Liver (tissue), 8 donors: ENCODE measurements at regions not wholly inside any gene's neighbourhood (a gene's known extent, or its start where the extent isn't known, plus 50 kb on each side); places are given as distances from the start of the nearest gene placed in this dataset.
"Not testable (repeated sequence)": the region's sequence is repeated elsewhere in the genome, so short reads cannot be mapped to it uniquely, and the experiment has no call there.

Source experiments
- DNase-seq: peaks from one replicate; pipeline ENCODE4 v3.0.0-alpha.2; 2017; ENCODE audit warnings: low spot score
- H3K27ac ChIP-seq, 2 donors: one replicate each; pipeline ENCODE4 v1.7.0; 2013; ENCODE audit warnings: inconsistent platforms in 2 of 2, low read length in 2 of 2, control low read depth in 1 of 2, low read depth in 1 of 2, mild to moderate bottlenecking in 1 of 2
- H3K27me3 ChIP-seq, 4 donors: one replicate each; pipeline versions ENCODE4 v1.6.1 to v1.7.0; 2013; ENCODE audit warnings: low read length in 3 of 4, inconsistent platforms in 1 of 4, mild to moderate bottlenecking in 1 of 4, moderate library complexity in 1 of 4; ENCODE audit not compliant: control insufficient read depth in 4 of 4, insufficient read depth in 4 of 4
- H3K36me3 ChIP-seq, 4 donors: one replicate each; pipeline versions ENCODE4 v1.6.1 to v1.7.0; 2013; ENCODE audit warnings: low read length in 3 of 4, mild to moderate bottlenecking in 3 of 4, low read depth in 1 of 4, moderate library complexity in 1 of 4; ENCODE audit not compliant: control insufficient read depth in 4 of 4, insufficient read depth in 3 of 4
- H3K4me1 ChIP-seq, 4 donors: one replicate each; pipeline versions ENCODE4 v1.6.1 to v1.7.0; 2013; ENCODE audit warnings: low read length in 3 of 4, mild to moderate bottlenecking in 3 of 4, moderate library complexity in 1 of 4; ENCODE audit not compliant: control insufficient read depth in 4 of 4, insufficient read depth in 4 of 4
- H3K4me3 ChIP-seq, 3 donors: one replicate each; pipeline versions ENCODE4 v1.6.1 to v1.7.0; 2013; ENCODE audit warnings: low read length in 3 of 3, control low read depth in 1 of 3, low read depth in 1 of 3, mild to moderate bottlenecking in 1 of 3
- H3K9ac ChIP-seq, 2 donors: one replicate each; pipeline ENCODE4 v1.7.0; 2013; ENCODE audit warnings: low read length in 2 of 2, mild to moderate bottlenecking in 2 of 2, moderate library complexity in 2 of 2, control low read depth in 1 of 2, low read depth in 1 of 2
- H3K9me3 ChIP-seq, 4 donors: one replicate each; pipeline versions ENCODE4 v1.6.1 to v1.7.0; 2013; ENCODE audit warnings: low read length in 3 of 4; ENCODE audit not compliant: control insufficient read depth in 4 of 4
- ATF3 ChIP-seq: IDR thresholded peaks from 2 replicates; pipeline ENCODE4 v1.6.1; 2016; ENCODE audit warnings: antibody characterized with exemption
- EGR1 ChIP-seq, 2 donors: IDR thresholded peaks; 2 replicates each; pipeline ENCODE4 v1.6.1; 2016 to 2018; ENCODE audit warnings: antibody characterized with exemption in 2 of 2, low read depth in 2 of 2
- GABPA ChIP-seq, 2 donors: IDR thresholded peaks in 1 of 2; conservative IDR thresholded peaks in 1 of 2; 2 replicates each; pipeline ENCODE4 v1.6.1; 2016; ENCODE audit warnings: antibody characterized with exemption in 2 of 2, mild to moderate bottlenecking in 1 of 2, moderate library complexity in 1 of 2
- HNF4A ChIP-seq, 2 donors: conservative IDR thresholded peaks; 2 replicates each; pipeline ENCODE4 v1.6.1; 2016; ENCODE audit warnings: antibody characterized with exemption in 2 of 2, mild to moderate bottlenecking in 2 of 2
- HNF4G ChIP-seq: IDR thresholded peaks from 2 replicates; pipeline ENCODE4 v1.6.1; 2016; ENCODE audit warnings: antibody characterized with exemption
- JUND ChIP-seq, 2 donors: IDR thresholded peaks; 2 replicates each; pipeline ENCODE4 v1.6.1; 2016; ENCODE audit warnings: antibody characterized with exemption in 2 of 2
- MAX ChIP-seq: IDR thresholded peaks from 2 replicates; pipeline ENCODE4 v1.6.1; 2016; ENCODE audit warnings: antibody characterized with exemption
- NR2F2 ChIP-seq: IDR thresholded peaks from 2 replicates; pipeline ENCODE4 v1.6.1; 2016; ENCODE audit warnings: antibody characterized with exemption
- RAD21 ChIP-seq, 2 donors: IDR thresholded peaks; 2 replicates each; pipeline ENCODE4 v1.6.1; 2016; ENCODE audit warnings: antibody characterized with exemption in 2 of 2, mild to moderate bottlenecking in 2 of 2
- REST ChIP-seq: IDR thresholded peaks from 2 replicates; pipeline ENCODE4 v1.6.1; 2016; ENCODE audit warnings: antibody characterized with exemption, mild to moderate bottlenecking
- SP1 ChIP-seq: IDR thresholded peaks from 2 replicates; pipeline ENCODE4 v1.6.1; 2018; ENCODE audit warnings: antibody characterized with exemption, mild to moderate bottlenecking
- TAF1 ChIP-seq: conservative IDR thresholded peaks from 2 replicates; pipeline ENCODE4 v1.6.1; 2016; ENCODE audit warnings: antibody characterized with exemption, mild to moderate bottlenecking
- YY1 ChIP-seq: IDR thresholded peaks from 2 replicates; pipeline ENCODE4 v1.6.1; 2016; ENCODE audit warnings: antibody characterized with exemption, mild to moderate bottlenecking
- WGBS: extraction: QIAGEN DNeasy Blood & Tissue Kit; methylation state at CpG from one replicate; pipeline ENCODE4 v1.1.7; 2013; 5-methylcytosine and 5-hydroxymethylcytosine counted together
- TF ChIP-seq, protein P1 (sequence below): IDR thresholded peaks from 2 replicates; pipeline ENCODE4 v1.6.1; 2016; ENCODE audit warnings: antibody characterized with exemption
- TF ChIP-seq, protein P2 (sequence below): fragments of 150-350 bp; IDR thresholded peaks from 2 replicates; pipeline ENCODE4 v1.5.1; 2017; ENCODE audit warnings: improper control_type of control experiment, low read depth, low read length; ENCODE audit not compliant: missing input control
- donor health status: healthy.
- donor health status: healthy.
- donor health status: healthy.
- donor health status: healthy.
- donor health status: healthy.

GRCh38 chr5:99029172-99029571, 100.4 kb upstream of the CHD1 start:
- Histone ChIP-seq H3K27me3 (no peaks in the 10 kb centered on the region), H3K4me1 (peaks cover 4 to 38% (median 24%) of the 10 kb centered on the region in 4 donors), H3K9me3 (no peaks in the 10 kb centered on the region), H3K9ac (no peak overlapping the region), H3K4me3 (no peak overlapping the region), H3K27ac (no peak overlapping the region), H3K36me3 (no peaks in the 10 kb centered on the region)
- TF ChIP-seq TAF1, result no peak
- no peak for TF ChIP-seq EGR1 (IDR thresholded peaks at IDR 0.05; ENCODE audit: low read depth in 2 of 2)
- no peak for TF ChIP-seq HNF4A (conservative IDR thresholded peaks at IDR 0.05)
- no peak for TF ChIP-seq REST
- TF ChIP-seq GABPA (IDR thresholded peaks at IDR 0.05 in 1 of 2, conservative IDR thresholded peaks at IDR 0.05 in 1 of 2), result no peak
- TF ChIP-seq ATF3, result no peak
- TF ChIP-seq RAD21 (IDR thresholded peaks at IDR 0.05), result no peak
- no peak for TF ChIP-seq HNF4G
- TF ChIP-seq, protein P1, sequence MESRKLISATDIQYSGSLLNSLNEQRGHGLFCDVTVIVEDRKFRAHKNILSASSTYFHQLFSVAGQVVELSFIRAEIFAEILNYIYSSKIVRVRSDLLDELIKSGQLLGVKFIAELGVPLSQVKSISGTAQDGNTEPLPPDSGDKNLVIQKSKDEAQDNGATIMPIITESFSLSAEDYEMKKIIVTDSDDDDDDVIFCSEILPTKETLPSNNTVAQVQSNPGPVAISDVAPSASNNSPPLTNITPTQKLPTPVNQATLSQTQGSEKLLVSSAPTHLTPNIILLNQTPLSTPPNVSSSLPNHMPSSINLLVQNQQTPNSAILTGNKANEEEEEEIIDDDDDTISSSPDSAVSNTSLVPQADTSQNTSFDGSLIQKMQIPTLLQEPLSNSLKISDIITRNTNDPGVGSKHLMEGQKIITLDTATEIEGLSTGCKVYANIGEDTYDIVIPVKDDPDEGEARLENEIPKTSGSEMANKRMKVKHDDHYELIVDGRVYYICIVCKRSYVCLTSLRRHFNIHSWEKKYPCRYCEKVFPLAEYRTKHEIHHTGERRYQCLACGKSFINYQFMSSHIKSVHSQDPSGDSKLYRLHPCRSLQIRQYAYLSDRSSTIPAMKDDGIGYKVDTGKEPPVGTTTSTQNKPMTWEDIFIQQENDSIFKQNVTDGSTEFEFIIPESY, result no peak
- TF ChIP-seq JUND (IDR thresholded peaks at IDR 0.05), result no peak
- no peak for TF ChIP-seq MAX
- TF ChIP-seq, protein P2, sequence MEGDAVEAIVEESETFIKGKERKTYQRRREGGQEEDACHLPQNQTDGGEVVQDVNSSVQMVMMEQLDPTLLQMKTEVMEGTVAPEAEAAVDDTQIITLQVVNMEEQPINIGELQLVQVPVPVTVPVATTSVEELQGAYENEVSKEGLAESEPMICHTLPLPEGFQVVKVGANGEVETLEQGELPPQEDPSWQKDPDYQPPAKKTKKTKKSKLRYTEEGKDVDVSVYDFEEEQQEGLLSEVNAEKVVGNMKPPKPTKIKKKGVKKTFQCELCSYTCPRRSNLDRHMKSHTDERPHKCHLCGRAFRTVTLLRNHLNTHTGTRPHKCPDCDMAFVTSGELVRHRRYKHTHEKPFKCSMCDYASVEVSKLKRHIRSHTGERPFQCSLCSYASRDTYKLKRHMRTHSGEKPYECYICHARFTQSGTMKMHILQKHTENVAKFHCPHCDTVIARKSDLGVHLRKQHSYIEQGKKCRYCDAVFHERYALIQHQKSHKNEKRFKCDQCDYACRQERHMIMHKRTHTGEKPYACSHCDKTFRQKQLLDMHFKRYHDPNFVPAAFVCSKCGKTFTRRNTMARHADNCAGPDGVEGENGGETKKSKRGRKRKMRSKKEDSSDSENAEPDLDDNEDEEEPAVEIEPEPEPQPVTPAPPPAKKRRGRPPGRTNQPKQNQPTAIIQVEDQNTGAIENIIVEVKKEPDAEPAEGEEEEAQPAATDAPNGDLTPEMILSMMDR, result no peak
- no peak for TF ChIP-seq SP1
- TF ChIP-seq YY1, result no peak
- no peak for TF ChIP-seq NR2F2
- WGBS, result 97% methylated on average over 1 of the region's 1 CpG
- no peak for DNase-seq

DNA sequence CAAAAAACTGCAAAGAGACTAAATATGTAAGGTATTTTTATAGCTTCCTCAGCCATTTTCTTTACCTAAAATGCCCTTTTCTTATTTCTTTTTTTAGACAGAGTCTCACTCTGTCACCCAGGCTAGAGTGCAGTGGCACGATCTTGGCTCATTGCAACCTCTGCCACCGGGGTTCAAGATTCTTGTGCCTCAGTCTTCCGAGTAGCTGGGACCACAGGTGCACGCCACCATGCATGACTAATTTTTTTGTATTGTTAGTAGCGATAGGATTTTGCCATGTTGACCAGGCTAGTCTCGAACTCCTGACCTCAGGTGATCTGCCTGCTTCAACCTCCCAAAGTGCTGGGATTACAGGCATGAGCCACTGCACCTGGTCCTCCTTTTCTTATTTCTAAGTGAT, 99.4 kb upstream of the CHD1 start:
- WGBS, result 97% methylated on average over 6 of the region's 6 CpGs
- H3K4me1 ChIP-seq, result peaks cover 4 to 33% (median 22%) of the 10 kb centered on the region in 4 donors

More for the DNA sequence above, 99.4 kb upstream of the CHD1 start:
- H3K9ac ChIP-seq, H3K27ac ChIP-seq, H3K9me3 ChIP-seq, H3K4me3 ChIP-seq, H3K36me3 ChIP-seq, H3K27me3 ChIP-seq, DNase-seq: not testable (repeated sequence)
